HCT116 (cell line): ENCODE measurements at regions not wholly inside any gene's neighbourhood (a gene's known extent, or its start where the extent isn't known, plus 50 kb on each side); places are given as distances from the start of the nearest gene placed in this dataset.

Experiments
- CEBPB ChIP-seq: IDR thresholded peaks from 2 replicates; pipeline ENCODE4 v1.6.1; 2012; ENCODE audit warnings: low read depth
- EZH2phosphoT487 ChIP-seq: fragments of 200-600 bp; IDR thresholded peaks from 2 replicates; pipeline ENCODE4 v1.6.1; 2018; ENCODE audit warnings: antibody characterized with exemption, borderline replicate concordance
- MAX ChIP-seq: IDR thresholded peaks from 2 replicates; pipeline ENCODE4 v1.6.1; 2012
- POLR2A ChIP-seq: IDR thresholded peaks from 2 replicates; pipeline ENCODE4 v1.7.0; 2011; ENCODE audit warnings: borderline replicate concordance; ENCODE audit not compliant: insufficient read depth, insufficient read length; ENCODE audit errors: extremely low read depth
- POLR2AphosphoS5 ChIP-seq: IDR thresholded peaks from 2 replicates; pipeline ENCODE4 v1.6.1; 2011; ENCODE audit warnings: mild to moderate bottlenecking, low read depth, low read length, moderate library complexity
- RAD21 ChIP-seq: IDR thresholded peaks from 2 replicates; pipeline ENCODE4 v1.6.1; 2012; ENCODE audit warnings: low read depth, mild to moderate bottlenecking
- SP1 ChIP-seq: IDR thresholded peaks from 2 replicates; pipeline ENCODE4 v1.6.1; 2012; ENCODE audit warnings: low read depth
- SRF ChIP-seq: IDR thresholded peaks from 2 replicates; pipeline ENCODE4 v1.6.1; 2012; ENCODE audit warnings: low read depth
- TCF7L2 ChIP-seq: IDR thresholded peaks from 2 replicates; pipeline ENCODE4 v1.7.0; 2011; ENCODE audit warnings: borderline replicate concordance, inconsistent platforms; ENCODE audit not compliant: insufficient read depth, insufficient read length; ENCODE audit errors: extremely low read depth
- ZNF274 ChIP-seq: fragments of 200-500 bp; sonication (Bioruptor generic); IDR thresholded peaks from 2 replicates; pipeline ENCODE4 v1.6.1; 2014; ENCODE audit warnings: mild to moderate bottlenecking, low read depth, low read length, inconsistent platforms
- TF ChIP-seq, protein P1 (sequence below), 3 experiments: fragments of 200-600 bp in 1 of 3; sonication (generic) in 1 of 3; IDR thresholded peaks in 2 of 3; conservative IDR thresholded peaks in 1 of 3; 2 replicates each; pipeline ENCODE4 v1.5.1; 2012 to 2017; ENCODE audit warnings: low read depth in 2 of 3, low read length in 2 of 3, antibody characterized with exemption in 1 of 3, borderline replicate concordance in 1 of 3, control low read depth in 1 of 3, mild to moderate bottlenecking in 1 of 3, mixed read lengths in 1 of 3, mixed run types in 1 of 3, moderate library complexity in 1 of 3; ENCODE audit not compliant: insufficient read depth in 1 of 3
- TF ChIP-seq, protein P2 (sequence below): IDR thresholded peaks from 2 replicates; pipeline ENCODE4 v1.6.1; 2012; ENCODE audit warnings: low read depth

DNA sequence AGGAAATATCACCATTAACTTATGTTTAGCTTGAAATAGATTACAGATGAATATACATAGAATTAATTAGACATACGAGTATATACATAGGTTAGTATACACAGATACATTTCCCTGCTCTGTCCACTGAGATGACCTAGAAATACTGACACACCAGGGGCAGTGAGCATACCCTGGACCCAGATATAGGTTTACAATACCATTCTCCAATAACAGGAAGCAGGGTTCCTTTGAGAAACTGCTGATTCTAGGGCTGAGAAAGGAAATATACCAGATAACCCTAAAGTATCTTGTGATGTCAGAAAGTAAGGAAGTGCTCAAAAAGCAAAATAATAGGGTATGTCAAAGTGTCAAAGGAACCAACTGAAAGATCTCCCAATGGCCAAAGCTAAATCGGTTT lies 322.5 kb downstream of the HAO1 start:
- TF ChIP-seq SP1, result no peak
- TF ChIP-seq CEBPB, result no peak
- no peak for TF ChIP-seq RAD21
- TF ChIP-seq, protein P1, sequence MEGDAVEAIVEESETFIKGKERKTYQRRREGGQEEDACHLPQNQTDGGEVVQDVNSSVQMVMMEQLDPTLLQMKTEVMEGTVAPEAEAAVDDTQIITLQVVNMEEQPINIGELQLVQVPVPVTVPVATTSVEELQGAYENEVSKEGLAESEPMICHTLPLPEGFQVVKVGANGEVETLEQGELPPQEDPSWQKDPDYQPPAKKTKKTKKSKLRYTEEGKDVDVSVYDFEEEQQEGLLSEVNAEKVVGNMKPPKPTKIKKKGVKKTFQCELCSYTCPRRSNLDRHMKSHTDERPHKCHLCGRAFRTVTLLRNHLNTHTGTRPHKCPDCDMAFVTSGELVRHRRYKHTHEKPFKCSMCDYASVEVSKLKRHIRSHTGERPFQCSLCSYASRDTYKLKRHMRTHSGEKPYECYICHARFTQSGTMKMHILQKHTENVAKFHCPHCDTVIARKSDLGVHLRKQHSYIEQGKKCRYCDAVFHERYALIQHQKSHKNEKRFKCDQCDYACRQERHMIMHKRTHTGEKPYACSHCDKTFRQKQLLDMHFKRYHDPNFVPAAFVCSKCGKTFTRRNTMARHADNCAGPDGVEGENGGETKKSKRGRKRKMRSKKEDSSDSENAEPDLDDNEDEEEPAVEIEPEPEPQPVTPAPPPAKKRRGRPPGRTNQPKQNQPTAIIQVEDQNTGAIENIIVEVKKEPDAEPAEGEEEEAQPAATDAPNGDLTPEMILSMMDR (IDR thresholded peaks at IDR 0.05 in 2 of 3, conservative IDR thresholded peaks at IDR 0.05 in 1 of 3; ENCODE audit: borderline replicate concordance in 1 of 3, insufficient read depth in 1 of 3, low read depth in 2 of 3, low read length in 2 of 3), result no peak
- no peak for TF ChIP-seq ZNF274
- no peak for TF ChIP-seq TCF7L2
- TF ChIP-seq EZH2phosphoT487, result no peak
- TF ChIP-seq MAX, result no peak
- TF ChIP-seq, protein P2, sequence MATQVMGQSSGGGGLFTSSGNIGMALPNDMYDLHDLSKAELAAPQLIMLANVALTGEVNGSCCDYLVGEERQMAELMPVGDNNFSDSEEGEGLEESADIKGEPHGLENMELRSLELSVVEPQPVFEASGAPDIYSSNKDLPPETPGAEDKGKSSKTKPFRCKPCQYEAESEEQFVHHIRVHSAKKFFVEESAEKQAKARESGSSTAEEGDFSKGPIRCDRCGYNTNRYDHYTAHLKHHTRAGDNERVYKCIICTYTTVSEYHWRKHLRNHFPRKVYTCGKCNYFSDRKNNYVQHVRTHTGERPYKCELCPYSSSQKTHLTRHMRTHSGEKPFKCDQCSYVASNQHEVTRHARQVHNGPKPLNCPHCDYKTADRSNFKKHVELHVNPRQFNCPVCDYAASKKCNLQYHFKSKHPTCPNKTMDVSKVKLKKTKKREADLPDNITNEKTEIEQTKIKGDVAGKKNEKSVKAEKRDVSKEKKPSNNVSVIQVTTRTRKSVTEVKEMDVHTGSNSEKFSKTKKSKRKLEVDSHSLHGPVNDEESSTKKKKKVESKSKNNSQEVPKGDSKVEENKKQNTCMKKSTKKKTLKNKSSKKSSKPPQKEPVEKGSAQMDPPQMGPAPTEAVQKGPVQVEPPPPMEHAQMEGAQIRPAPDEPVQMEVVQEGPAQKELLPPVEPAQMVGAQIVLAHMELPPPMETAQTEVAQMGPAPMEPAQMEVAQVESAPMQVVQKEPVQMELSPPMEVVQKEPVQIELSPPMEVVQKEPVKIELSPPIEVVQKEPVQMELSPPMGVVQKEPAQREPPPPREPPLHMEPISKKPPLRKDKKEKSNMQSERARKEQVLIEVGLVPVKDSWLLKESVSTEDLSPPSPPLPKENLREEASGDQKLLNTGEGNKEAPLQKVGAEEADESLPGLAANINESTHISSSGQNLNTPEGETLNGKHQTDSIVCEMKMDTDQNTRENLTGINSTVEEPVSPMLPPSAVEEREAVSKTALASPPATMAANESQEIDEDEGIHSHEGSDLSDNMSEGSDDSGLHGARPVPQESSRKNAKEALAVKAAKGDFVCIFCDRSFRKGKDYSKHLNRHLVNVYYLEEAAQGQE, result no peak
- TF ChIP-seq POLR2AphosphoS5, result no peak
- TF ChIP-seq SRF, result no peak
- TF ChIP-seq POLR2A, result no peak
